CD4-positive, alpha-beta T cell treated with Interferon gamma for 1 hour (primary cell): ENCODE measurements at regions not wholly inside any gene's neighbourhood (a gene's known extent, or its start where the extent isn't known, plus 50 kb on each side); places are given as distances from the start of the nearest gene placed in this dataset.
"Not testable (repeated sequence)": the region's sequence is repeated elsewhere in the genome, so short reads cannot be mapped to it uniquely, and the experiment has no call there.

Source experiments
- DNase-seq: peaks from one replicate; pipeline ENCODE4 v3.0.0-alpha.2; 2020

GRCh38 chr16:21361612-21362227 lies 83.6 kb upstream of the CRYM start:
- DNase-seq = not testable (repeated sequence)

DNA sequence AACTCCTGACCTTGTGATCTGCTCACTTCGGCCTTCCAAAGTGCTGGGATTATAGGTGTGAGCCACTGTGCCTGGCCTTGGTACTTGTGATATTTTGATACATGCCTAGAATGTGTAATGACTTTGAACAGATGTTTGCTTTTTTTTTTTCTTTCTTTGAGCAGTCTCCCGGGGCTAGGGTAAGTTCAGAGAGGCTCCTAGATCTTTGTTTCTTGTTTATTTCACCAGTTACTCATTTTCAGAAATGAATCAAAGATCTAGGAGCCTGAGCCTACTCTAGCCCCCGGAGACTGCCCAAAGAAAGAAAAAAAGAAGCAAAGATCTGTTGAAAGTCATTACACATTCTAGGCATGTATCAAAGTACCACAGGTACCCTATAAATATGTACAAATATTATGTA lies 83.0 kb upstream of the CRYM start:
- not testable (repeated sequence) for DNase-seq

DNA sequence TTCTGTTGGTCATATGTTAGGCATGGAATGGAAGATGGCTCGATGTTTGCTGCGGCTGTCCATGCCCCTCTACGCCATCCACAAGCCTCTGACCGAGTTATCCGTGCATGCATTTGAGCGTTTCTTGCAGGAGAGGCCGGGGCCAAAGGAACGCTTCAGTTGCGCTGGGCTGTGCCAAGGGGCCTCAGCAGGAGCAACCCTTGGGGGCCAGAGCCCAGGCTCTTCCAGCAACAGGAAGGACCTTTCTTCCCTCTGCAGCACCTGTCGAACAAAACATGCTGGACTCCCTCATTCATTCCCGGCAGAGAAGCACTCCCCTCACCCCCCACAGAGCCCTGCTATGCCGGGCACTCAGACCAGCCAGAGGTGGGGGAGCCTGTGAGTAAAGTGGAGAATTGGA lies 81.4 kb upstream of the CRYM start:
- DNase-seq = not testable (repeated sequence)

DNA sequence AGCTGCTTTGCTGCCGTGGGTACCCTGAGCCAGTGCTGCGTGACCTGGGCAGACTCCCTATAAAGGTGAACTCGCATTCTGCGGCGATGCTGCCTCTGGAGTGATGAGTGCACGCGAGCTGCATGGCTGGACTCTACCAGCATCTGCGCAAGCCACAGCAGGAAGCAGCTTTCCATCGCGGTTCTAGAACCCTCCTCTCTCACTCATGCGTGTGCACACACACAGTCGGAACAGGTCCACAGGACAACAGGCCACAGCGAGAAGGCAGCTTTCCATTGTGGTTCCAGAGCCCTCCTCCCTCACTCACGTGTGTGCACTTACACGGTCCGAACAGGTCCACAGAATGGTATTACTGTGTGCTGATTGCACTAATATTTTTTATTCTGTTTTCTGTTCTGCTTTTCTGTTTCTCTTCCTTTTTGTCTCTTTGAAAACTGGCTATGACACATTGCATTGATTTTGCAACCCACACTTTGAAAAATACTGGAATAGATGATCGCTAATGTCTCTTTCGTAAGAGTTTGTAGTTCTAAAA lies 80.2 kb upstream of the CRYM start:
- peak; percentile 76 for DNase-seq

DNA sequence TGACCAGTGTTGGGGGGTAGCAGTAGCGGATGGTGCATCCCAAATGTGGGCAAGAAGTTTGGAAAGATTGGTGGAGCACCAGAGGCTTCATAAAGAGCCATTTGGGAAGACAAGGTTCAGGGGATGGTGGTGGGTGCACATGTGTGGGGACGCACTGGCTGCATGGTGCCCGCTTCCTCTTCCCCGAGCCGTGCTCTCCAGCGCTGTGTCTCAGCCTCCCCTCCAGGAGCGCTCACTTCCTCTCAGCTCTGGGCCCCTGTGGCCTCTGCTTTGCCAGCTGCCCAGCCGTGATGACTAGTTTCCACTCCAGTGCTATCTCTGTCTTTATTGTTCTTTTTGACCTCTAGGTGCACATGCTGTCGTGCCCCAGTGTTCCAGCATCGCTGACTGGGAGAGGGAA lies 78.2 kb upstream of the CRYM start:
- peak; percentile 55 for DNase-seq

DNA sequence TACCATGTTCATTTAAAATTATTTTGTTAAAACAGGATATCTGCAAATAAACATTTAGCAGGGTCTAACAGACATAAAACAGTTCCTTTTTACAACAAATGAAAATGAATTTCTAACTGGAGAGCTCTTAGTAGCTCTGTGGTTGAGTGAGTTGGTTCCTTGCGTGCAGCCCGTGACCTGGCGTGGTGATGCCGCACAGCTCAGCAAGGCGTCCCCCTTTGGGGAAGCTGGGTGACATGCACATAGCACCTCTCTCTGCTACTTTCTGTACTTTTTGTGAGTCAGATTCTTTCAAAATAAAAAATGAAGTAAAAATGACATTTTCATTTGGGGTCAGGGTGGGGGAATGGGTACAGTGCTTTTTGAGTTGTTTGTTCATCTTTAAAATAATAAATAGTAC lies 73.3 kb upstream of the CRYM start:
- DNase-seq = not testable (repeated sequence)

GRCh38 chr16:21350851-21351250 lies 72.8 kb upstream of the CRYM start:
- not testable (repeated sequence) for DNase-seq

DNA sequence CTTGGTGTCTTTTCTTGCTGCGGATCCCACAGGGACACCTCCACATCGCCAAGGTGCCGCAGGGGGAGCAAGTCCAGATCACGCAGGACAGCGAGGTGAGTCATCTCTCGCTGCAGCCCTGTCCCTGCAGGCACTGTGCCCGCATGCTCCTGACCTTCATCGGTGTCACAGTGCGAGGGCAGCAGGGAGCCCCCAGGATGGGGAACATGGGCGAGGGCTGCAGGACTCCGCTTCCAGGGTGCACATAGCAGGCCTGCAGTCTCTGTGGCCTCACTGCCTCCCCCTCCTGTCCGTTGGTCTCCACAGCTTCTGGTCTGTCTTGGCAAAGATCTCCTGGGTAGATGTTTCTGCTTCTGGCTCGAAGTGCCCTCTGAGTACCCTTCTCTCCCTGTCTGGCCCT lies 71.2 kb upstream of the CRYM start:
- not testable (repeated sequence) for DNase-seq

- DNase-seq = not testable (repeated sequence)
Measured at GRCh38 chr16:21348815-21349214, 70.7 kb upstream of the CRYM start.

GRCh38 chr16:21347538-21347937 lies 69.4 kb upstream of the CRYM start:
- not testable (repeated sequence) for DNase-seq

GRCh38 chr16:21346756-21347491 lies 68.8 kb upstream of the CRYM start:
- DNase-seq = not testable (repeated sequence)

GRCh38 chr16:21344361-21344912 lies 66.3 kb upstream of the CRYM start:
- not testable (repeated sequence) for DNase-seq

- DNase-seq = no peak
Measured at GRCh38 chr16:21341101-21341500, 63.0 kb upstream of the CRYM start.

GRCh38 chr16:21339941-21340340 lies 61.9 kb upstream of the CRYM start:
- no peak for DNase-seq

GRCh38 chr16:21339269-21339641 lies 61.2 kb upstream of the CRYM start:
- no peak for DNase-seq

- DNase-seq = no peak
Measured at GRCh38 chr16:21338537-21339268, 60.6 kb upstream of the CRYM start.

DNA sequence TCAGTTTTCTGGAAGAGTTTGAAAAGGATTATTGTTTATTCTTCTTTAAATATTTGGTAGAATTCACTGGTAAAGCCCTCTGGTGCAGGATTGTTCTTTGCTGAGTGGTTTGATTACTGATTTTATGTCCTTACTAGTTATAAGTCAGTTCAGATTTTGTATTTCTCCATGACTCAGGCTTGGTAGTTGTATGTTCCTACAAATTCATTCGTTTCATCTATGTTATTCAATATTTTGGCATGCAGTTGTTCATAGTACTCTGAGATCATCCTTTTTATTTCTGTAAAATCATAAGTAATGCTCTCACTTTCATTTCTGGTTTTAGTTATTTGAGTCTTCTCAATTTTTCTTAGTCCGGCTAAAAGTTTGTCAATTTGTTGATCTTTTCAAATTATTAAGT lies 58.1 kb upstream of the CRYM start:
- no peak for DNase-seq

- DNase-seq = not testable (repeated sequence)
Measured at GRCh38 chr16:21334188-21335146, 56.4 kb upstream of the CRYM start.

GRCh38 chr16:21333683-21334082 lies 55.6 kb upstream of the CRYM start:
- not testable (repeated sequence) for DNase-seq
